MG63 (cell line): ENCODE measurements at regions not wholly inside any gene's neighbourhood (a gene's known extent, or its start where the extent isn't known, plus 50 kb on each side); places are given as distances from the start of the nearest gene placed in this dataset.

Source experiments
- DNase-seq: peaks from one replicate; pipeline ENCODE4 v3.0.0-alpha.2; 2020
- H3K27me3 ChIP-seq: fragments of 250-450 bp; sonication (Bioruptor Pico); 2 replicates; pipeline ENCODE4 v1.5.1; 2020; ENCODE audit warnings: mild to moderate bottlenecking, moderate library complexity
- H3K36me3 ChIP-seq: fragments of 250-450 bp; sonication (Bioruptor Pico); 2 replicates; pipeline ENCODE4 v1.5.1; 2020; ENCODE audit warnings: mild to moderate bottlenecking, moderate library complexity
- H3K4me3 ChIP-seq: fragments of 250-450 bp; sonication (Bioruptor Pico); 2 replicates; pipeline ENCODE4 v1.5.1; 2020; ENCODE audit warnings: mild to moderate bottlenecking, moderate library complexity
- H3K9me3 ChIP-seq: fragments of 250-450 bp; sonication (Bioruptor Pico); 2 replicates; pipeline ENCODE4 v1.5.1; 2020; ENCODE audit warnings: mild to moderate bottlenecking, moderate library complexity

DNA sequence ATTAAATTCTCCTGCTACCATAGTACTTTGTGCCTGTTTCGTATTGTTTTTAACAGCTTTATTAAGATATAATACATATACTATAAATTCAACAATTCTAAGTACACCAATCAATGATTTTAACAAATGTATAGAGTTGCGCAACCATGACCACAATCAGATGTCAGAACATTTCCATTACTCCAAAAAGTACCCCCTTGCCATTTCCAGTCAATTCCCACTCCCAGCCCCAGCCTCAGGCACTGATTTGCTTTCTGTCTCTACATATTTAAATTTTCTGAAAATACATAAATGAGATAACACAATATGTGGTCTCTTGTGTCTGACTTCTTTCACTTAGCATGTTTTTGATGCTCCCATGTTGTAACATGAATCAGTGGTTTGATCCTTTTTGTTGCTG, 193.9 kb downstream of the FIGN start:
- DNase-seq, result no peak
- Histone ChIP-seq H3K4me3 (no peak overlapping the region), H3K9me3 (no peaks in the 10 kb centered on the region), H3K36me3 (no peaks in the 10 kb centered on the region), H3K27me3 (no peaks in the 10 kb centered on the region)

DNA sequence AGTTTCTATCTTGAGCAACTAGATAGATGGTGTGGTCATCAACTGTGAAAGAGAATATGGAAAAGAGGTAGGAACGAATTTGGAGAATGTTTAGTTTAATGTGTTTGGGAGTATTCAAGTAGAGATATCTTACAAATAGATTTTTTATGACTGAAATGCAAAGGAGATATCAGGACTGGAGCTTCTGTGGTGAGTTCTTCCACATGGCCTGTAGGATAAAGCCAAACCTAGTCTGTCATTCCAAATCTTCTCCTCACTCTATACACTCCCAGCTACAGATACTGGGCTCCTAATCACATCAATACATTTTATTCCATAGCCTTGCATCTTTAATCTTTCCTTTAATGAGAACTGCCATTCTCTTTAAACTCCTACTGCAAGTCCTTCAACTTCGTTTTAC, 194.3 kb downstream of the FIGN start:
- Histone ChIP-seq H3K4me3 (no peak overlapping the region), H3K27me3 (no peaks in the 10 kb centered on the region), H3K36me3 (no peaks in the 10 kb centered on the region), H3K9me3 (no peaks in the 10 kb centered on the region)
- DNase-seq, result no peak

DNA sequence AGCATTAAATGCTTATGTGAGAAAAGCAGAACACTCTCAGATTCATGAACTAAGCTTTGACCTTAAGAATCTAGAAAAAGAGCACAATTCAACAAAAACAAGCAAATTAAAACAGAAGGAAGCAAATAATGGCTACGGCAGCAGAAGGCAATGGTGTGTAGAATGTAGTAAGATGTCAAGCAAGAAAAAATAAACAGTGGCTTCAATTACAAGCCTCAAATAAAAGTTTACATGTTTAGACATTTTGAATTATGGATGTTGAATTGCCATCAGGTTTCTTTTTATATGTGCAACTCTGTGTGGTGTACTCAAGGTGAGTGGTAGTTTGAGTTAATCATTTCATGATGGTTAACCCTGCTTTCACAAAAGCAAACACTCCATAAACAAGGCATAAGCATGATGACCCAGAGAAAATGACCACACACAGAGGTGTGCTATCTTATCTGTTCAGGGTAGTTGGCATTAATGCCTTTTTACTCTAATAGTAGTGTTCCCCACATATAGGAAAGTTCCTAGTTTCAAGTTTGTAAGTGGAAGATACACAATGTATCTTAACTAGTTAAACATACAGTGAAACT, 207.1 kb downstream of the FIGN start:
- peaks cover 3% of the 10 kb centered on the region for H3K9me3 ChIP-seq
- H3K27me3 ChIP-seq, result no peaks in the 10 kb centered on the region
- DNase-seq, result no peak
- no peaks in the 10 kb centered on the region for H3K36me3 ChIP-seq
- no peak overlapping the region for H3K4me3 ChIP-seq

- no peak overlapping the region for H3K4me3 ChIP-seq
- no peak for DNase-seq
- H3K36me3 ChIP-seq, result no peaks in the 10 kb centered on the region
- peaks cover 3% of the 10 kb centered on the region for H3K9me3 ChIP-seq
- no peaks in the 10 kb centered on the region for H3K27me3 ChIP-seq
These were observed 208.4 kb downstream of the FIGN start for GRCh38 chr2:163527381-163527780.

GRCh38 chr2:163518762-163519161, 217.0 kb downstream of the FIGN start:
- H3K9me3 ChIP-seq, result no peaks in the 10 kb centered on the region
- DNase-seq, result no peak
- H3K27me3 ChIP-seq, result no peaks in the 10 kb centered on the region
- H3K4me3 ChIP-seq, result no peak overlapping the region
- no peaks in the 10 kb centered on the region for H3K36me3 ChIP-seq

DNA sequence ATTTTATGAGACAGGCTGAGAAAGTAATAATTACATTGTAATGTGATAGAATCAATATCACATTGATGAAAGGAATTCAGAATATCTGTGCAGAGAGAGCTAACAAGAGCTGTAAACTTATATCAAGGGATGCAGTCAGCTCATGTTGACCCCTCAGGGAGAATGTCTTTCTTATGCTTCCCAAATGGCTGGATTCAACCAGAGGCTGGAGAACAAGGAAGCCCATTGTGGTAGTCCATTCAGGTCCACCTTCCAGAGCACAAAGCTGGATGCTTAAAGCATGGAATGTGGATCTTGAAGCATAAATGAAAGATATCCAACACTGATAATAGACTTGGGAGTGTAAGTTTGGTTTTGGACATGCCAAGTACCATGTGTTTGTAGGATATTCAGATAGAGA, 220.0 kb downstream of the FIGN start:
- Histone ChIP-seq H3K4me3 (no peak overlapping the region), H3K9me3 (0 out of 2 replicates have a peak, but pooled peaks cover 2% of the 10 kb centered on the region), H3K36me3 (no peaks in the 10 kb centered on the region), H3K27me3 (no peaks in the 10 kb centered on the region)
- no peak for DNase-seq

DNA sequence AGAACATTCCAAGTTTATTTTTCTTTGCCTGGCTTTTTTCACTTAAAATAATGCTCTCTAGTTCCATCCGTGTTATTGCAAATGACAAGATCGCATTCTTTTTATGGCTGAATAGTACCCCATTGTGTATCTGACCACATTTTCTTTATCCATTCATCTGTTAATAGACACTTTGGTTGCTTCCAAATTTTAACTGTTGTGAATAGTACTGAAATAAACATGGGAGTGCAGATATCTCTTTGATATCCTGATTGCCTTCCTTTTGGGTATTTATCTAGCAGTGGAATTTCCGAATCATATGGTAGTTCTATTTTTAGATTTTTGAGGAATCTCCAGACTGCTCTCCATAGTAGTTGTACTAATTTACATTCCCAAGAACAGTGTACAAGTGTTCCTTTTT, 230.5 kb downstream of the FIGN start:
- Histone ChIP-seq H3K36me3 (no peaks in the 10 kb centered on the region), H3K27me3 (no peaks in the 10 kb centered on the region), H3K9me3 (no peaks in the 10 kb centered on the region), H3K4me3 (no peak overlapping the region)
- DNase-seq, result no peak

GRCh38 chr2:163493359-163494298, 242.2 kb downstream of the FIGN start:
- no peaks in the 10 kb centered on the region for H3K27me3 ChIP-seq
- no peak overlapping the region for H3K4me3 ChIP-seq
- H3K36me3 ChIP-seq, result no peaks in the 10 kb centered on the region
- no peak for DNase-seq
- no peaks in the 10 kb centered on the region for H3K9me3 ChIP-seq

DNA sequence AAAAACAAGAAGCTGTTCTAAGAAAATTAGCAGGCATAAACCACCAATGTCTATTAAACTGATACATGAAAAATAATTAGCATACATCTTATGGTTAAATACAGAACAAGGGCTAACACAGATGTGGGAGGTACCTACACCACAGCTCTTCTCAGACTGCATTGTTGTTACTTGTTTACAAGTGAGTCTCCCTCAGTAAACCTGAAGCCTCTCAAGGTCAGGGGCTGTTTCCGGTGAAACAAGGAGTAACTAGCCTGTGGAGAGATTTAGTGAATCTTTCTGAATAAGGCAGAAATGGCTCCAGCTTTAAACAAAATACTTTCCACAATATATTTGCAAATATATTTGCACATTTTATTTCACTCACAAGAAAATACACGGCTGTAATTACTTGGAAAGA, 244.0 kb downstream of the FIGN start:
- Histone ChIP-seq H3K9me3 (no peaks in the 10 kb centered on the region), H3K36me3 (no peaks in the 10 kb centered on the region)
- no peak for DNase-seq

DNA sequence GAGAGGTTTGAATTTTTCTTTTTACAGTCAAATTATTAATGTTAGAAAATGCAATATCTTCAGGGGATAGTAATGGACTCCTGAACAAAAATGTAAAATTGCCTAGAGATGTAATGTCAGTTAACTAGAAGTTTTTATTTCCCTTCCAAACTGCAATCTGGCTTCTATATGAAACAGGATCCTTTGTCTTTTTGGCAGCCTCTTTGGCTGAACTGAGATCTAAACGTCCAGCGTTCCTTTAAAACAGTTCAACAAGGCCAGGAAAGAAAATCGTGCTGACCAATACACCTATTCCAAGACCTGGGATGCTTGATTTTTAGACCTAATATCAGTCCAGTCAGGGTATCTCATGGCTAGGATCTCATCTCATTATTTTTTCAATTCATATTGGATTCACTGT, 245.5 kb downstream of the FIGN start:
- Histone ChIP-seq H3K36me3 (no peaks in the 10 kb centered on the region), H3K4me3 (no peak overlapping the region), H3K9me3 (no peaks in the 10 kb centered on the region), H3K27me3 (no peaks in the 10 kb centered on the region)
- DNase-seq, result no peak

More for the DNA sequence above, 244.0 kb downstream of the FIGN start:
- H3K4me3 ChIP-seq, result no peak overlapping the region
- no peaks in the 10 kb centered on the region for H3K27me3 ChIP-seq

GRCh38 chr2:163481515-163481914, 254.3 kb downstream of the FIGN start:
- no peak for DNase-seq
- Histone ChIP-seq H3K4me3 (no peak overlapping the region), H3K9me3 (no peaks in the 10 kb centered on the region), H3K36me3 (no peaks in the 10 kb centered on the region), H3K27me3 (no peaks in the 10 kb centered on the region)

GRCh38 chr2:163479599-163479998, 256.2 kb downstream of the FIGN start:
- no peak for DNase-seq
- no peaks in the 10 kb centered on the region for H3K36me3 ChIP-seq
- H3K4me3 ChIP-seq, result no peak overlapping the region
- H3K27me3 ChIP-seq, result no peaks in the 10 kb centered on the region
- H3K9me3 ChIP-seq, result no peaks in the 10 kb centered on the region

DNA sequence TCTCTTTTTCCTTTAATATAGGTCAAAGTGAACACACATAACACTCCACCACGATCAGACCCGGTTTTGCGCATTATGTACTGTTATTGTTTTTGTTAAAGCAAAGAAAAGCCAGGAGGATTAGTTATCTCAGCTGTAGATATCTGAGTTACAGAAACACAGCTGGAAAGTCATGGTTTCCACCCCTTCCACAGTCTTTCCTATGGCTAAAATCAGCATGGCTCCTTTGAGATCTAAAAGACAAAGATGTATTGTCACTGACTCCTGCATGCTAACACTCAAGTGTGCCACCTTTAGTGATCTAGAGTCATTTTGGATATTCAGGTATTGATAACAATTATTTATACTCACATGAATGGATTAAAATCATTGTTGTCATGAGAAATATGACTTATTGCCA, 260.0 kb downstream of the FIGN start:
- no peaks in the 10 kb centered on the region for H3K36me3 ChIP-seq
- H3K27me3 ChIP-seq, result no peaks in the 10 kb centered on the region
- H3K9me3 ChIP-seq, result no peaks in the 10 kb centered on the region
- H3K4me3 ChIP-seq, result no peak overlapping the region
- DNase-seq, result no peak

DNA sequence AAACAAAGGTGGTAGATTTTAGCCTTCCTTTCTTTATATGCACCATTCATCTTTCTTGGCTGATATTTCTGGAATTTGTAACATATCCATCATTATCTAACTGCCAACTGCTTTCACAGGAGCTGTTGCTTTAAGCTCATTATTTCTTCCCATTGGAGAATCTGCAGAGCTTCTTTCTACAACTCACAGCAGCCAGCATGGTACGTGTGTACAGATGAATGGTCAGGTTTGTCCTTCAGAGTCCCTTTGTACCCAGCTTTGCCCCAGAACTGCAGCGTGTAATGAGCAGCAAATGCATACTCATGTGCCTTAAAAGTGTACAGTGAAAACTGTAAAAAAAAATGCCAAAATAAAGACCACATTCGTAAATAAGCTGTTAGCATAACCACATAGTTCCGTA, 260.9 kb downstream of the FIGN start:
- H3K36me3 ChIP-seq, result no peaks in the 10 kb centered on the region
- H3K27me3 ChIP-seq, result no peaks in the 10 kb centered on the region
- DNase-seq, result no peak
- H3K4me3 ChIP-seq, result no peak overlapping the region
- H3K9me3 ChIP-seq, result no peaks in the 10 kb centered on the region

GRCh38 chr2:163474319-163474744, 261.5 kb downstream of the FIGN start:
- H3K27me3 ChIP-seq, result no peaks in the 10 kb centered on the region
- no peak for DNase-seq
- H3K4me3 ChIP-seq, result no peak overlapping the region
- no peaks in the 10 kb centered on the region for H3K36me3 ChIP-seq
- H3K9me3 ChIP-seq, result no peaks in the 10 kb centered on the region

- no peak for DNase-seq
These were observed 263.9 kb downstream of the FIGN start for GRCh38 chr2:163471947-163472346.

DNA sequence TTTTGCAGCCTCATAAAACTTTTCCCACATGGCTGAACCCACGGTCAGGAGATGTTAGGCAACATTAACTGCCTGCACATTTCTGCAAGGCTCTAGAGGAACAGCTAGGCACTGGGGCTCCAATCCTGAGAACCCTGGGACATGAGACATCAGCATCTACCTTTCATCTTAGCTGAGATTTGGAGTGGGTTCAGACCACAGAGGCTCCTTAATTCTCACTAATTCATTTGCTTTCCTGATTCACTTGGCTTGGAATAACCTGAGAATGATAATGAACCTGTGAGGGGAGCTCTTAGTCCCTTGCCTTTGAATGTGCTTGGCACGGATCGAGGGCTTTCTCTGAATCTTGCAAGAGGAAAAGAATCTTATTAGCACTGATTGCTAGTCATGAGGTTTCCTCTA, 266.2 kb downstream of the FIGN start:
- H3K27me3 ChIP-seq, result no peaks in the 10 kb centered on the region
- no peak for DNase-seq

More at GRCh38 chr2:163471947-163472346, 263.9 kb downstream of the FIGN start:
- Histone ChIP-seq H3K4me3 (no peak overlapping the region), H3K9me3 (no peaks in the 10 kb centered on the region), H3K36me3 (no peaks in the 10 kb centered on the region), H3K27me3 (no peaks in the 10 kb centered on the region)

GRCh38 chr2:163467251-163467630, 268.6 kb downstream of the FIGN start:
- Histone ChIP-seq H3K27me3 (no peaks in the 10 kb centered on the region), H3K9me3 (no peaks in the 10 kb centered on the region), H3K4me3 (no peak overlapping the region), H3K36me3 (no peaks in the 10 kb centered on the region)
- DNase-seq, result no peak

More for the DNA sequence above, 266.2 kb downstream of the FIGN start:
- Histone ChIP-seq H3K9me3 (no peaks in the 10 kb centered on the region), H3K36me3 (no peaks in the 10 kb centered on the region), H3K4me3 (no peak overlapping the region)
